ENCODE measurements at regions not wholly inside any gene's neighbourhood (a gene's known extent, or its start where the extent isn't known, plus 50 kb on each side); places are given as distances from the start of the nearest gene placed in this dataset.

DNA sequence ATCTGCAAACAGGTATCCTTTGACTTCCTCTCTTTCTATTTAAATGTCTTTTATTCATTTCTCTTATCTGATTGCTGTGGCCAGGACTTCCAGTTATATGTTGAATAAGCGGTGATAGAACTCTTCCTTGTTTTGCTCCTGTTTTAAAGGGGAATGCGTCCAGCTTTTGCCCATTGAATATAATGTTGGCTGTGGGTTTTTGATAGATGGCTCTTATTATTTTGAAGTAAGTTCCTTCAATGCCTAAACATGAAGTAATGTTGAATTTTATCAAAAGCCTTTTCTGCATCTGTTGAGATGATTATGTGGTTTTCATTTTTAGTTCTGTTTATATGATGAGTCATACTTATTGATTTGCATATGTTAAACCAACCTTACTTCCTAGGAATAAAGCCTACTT lies 300.5 kb upstream of the CTNND2 start:
- TF ChIP-seq, protein P1, sequence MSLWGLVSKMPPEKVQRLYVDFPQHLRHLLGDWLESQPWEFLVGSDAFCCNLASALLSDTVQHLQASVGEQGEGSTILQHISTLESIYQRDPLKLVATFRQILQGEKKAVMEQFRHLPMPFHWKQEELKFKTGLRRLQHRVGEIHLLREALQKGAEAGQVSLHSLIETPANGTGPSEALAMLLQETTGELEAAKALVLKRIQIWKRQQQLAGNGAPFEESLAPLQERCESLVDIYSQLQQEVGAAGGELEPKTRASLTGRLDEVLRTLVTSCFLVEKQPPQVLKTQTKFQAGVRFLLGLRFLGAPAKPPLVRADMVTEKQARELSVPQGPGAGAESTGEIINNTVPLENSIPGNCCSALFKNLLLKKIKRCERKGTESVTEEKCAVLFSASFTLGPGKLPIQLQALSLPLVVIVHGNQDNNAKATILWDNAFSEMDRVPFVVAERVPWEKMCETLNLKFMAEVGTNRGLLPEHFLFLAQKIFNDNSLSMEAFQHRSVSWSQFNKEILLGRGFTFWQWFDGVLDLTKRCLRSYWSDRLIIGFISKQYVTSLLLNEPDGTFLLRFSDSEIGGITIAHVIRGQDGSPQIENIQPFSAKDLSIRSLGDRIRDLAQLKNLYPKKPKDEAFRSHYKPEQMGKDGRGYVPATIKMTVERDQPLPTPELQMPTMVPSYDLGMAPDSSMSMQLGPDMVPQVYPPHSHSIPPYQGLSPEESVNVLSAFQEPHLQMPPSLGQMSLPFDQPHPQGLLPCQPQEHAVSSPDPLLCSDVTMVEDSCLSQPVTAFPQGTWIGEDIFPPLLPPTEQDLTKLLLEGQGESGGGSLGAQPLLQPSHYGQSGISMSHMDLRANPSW (CRISPR knock-in tag; conservative IDR thresholded peaks at IDR 0.05; ENCODE audit: low read depth), result no peak
- no peak for TF ChIP-seq NR2C2 (CRISPR knock-in tag; IDR thresholded peaks at IDR 0.05)
- TF ChIP-seq, protein P2, sequence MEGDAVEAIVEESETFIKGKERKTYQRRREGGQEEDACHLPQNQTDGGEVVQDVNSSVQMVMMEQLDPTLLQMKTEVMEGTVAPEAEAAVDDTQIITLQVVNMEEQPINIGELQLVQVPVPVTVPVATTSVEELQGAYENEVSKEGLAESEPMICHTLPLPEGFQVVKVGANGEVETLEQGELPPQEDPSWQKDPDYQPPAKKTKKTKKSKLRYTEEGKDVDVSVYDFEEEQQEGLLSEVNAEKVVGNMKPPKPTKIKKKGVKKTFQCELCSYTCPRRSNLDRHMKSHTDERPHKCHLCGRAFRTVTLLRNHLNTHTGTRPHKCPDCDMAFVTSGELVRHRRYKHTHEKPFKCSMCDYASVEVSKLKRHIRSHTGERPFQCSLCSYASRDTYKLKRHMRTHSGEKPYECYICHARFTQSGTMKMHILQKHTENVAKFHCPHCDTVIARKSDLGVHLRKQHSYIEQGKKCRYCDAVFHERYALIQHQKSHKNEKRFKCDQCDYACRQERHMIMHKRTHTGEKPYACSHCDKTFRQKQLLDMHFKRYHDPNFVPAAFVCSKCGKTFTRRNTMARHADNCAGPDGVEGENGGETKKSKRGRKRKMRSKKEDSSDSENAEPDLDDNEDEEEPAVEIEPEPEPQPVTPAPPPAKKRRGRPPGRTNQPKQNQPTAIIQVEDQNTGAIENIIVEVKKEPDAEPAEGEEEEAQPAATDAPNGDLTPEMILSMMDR (IDR thresholded peaks at IDR 0.05), result no peak
- TF ChIP-seq, protein P3, sequence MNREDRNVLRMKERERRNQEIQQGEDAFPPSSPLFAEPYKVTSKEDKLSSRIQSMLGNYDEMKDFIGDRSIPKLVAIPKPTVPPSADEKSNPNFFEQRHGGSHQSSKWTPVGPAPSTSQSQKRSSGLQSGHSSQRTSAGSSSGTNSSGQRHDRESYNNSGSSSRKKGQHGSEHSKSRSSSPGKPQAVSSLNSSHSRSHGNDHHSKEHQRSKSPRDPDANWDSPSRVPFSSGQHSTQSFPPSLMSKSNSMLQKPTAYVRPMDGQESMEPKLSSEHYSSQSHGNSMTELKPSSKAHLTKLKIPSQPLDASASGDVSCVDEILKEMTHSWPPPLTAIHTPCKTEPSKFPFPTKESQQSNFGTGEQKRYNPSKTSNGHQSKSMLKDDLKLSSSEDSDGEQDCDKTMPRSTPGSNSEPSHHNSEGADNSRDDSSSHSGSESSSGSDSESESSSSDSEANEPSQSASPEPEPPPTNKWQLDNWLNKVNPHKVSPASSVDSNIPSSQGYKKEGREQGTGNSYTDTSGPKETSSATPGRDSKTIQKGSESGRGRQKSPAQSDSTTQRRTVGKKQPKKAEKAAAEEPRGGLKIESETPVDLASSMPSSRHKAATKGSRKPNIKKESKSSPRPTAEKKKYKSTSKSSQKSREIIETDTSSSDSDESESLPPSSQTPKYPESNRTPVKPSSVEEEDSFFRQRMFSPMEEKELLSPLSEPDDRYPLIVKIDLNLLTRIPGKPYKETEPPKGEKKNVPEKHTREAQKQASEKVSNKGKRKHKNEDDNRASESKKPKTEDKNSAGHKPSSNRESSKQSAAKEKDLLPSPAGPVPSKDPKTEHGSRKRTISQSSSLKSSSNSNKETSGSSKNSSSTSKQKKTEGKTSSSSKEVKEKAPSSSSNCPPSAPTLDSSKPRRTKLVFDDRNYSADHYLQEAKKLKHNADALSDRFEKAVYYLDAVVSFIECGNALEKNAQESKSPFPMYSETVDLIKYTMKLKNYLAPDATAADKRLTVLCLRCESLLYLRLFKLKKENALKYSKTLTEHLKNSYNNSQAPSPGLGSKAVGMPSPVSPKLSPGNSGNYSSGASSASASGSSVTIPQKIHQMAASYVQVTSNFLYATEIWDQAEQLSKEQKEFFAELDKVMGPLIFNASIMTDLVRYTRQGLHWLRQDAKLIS (CRISPR knock-in tag; IDR thresholded peaks at IDR 0.05; ENCODE audit: borderline replicate concordance), result no peak
- TF ChIP-seq TEAD1 (CRISPR knock-in tag; IDR thresholded peaks at IDR 0.05), result no peak
- TF ChIP-seq, protein P4, sequence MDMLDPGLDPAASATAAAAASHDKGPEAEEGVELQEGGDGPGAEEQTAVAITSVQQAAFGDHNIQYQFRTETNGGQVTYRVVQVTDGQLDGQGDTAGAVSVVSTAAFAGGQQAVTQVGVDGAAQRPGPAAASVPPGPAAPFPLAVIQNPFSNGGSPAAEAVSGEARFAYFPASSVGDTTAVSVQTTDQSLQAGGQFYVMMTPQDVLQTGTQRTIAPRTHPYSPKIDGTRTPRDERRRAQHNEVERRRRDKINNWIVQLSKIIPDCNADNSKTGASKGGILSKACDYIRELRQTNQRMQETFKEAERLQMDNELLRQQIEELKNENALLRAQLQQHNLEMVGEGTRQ (CRISPR knock-in tag; IDR thresholded peaks at IDR 0.05), result no peak
- no peak for TF ChIP-seq TCF7 (CRISPR knock-in tag; IDR thresholded peaks at IDR 0.05; ENCODE audit: low read depth)
- TF ChIP-seq CREM (CRISPR knock-in tag; IDR thresholded peaks at IDR 0.05), result no peak
- TF ChIP-seq JUN (CRISPR knock-in tag; IDR thresholded peaks at IDR 0.05), result no peak
- TF ChIP-seq, protein P5, sequence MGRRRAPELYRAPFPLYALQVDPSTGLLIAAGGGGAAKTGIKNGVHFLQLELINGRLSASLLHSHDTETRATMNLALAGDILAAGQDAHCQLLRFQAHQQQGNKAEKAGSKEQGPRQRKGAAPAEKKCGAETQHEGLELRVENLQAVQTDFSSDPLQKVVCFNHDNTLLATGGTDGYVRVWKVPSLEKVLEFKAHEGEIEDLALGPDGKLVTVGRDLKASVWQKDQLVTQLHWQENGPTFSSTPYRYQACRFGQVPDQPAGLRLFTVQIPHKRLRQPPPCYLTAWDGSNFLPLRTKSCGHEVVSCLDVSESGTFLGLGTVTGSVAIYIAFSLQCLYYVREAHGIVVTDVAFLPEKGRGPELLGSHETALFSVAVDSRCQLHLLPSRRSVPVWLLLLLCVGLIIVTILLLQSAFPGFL (CRISPR knock-in tag; IDR thresholded peaks at IDR 0.05; ENCODE audit: borderline replicate concordance), result no peak
- no peak for TF ChIP-seq GABPB1 (CRISPR knock-in tag; IDR thresholded peaks at IDR 0.05)
- TF ChIP-seq NR1H2 (CRISPR knock-in tag; IDR thresholded peaks at IDR 0.05), result no peak
- TF ChIP-seq SP1 (CRISPR knock-in tag; conservative IDR thresholded peaks at IDR 0.05), result no peak
- TF ChIP-seq ZNF138 (CRISPR knock-in tag; conservative IDR thresholded peaks at IDR 0.05), result no peak

Data from WTC11 (cell line).